M059J (cell line): ENCODE measurements at regions not wholly inside any gene's neighbourhood (a gene's known extent, or its start where the extent isn't known, plus 50 kb on each side); places are given as distances from the start of the nearest gene placed in this dataset.

Source experiments
- DNase-seq: peaks from one replicate; pipeline ENCODE4 v3.0.0-alpha.2; 2012; ENCODE audit warnings: low read depth

DNA sequence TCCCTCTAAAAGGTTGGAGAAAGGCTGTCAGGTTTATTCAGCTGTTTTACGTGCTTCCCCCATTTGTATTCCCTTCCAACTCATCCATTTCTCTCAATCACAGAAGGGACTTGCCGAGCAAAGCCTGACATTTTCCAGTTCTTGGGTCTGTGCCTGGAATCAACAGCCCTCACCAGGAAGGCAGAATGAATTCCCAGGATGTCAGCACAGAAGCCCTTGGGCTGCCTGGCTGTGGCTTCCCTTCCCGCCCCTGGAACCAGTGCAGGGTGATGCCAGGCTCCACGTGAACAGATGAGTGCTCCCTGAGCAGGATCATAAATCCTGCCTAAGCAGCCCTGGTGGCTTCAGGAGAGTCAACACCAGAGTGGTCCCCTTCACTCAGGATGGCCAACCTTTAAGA lies 86.1 kb upstream of the CD83 start:
- DNase-seq, result peak; percentile 73

DNA sequence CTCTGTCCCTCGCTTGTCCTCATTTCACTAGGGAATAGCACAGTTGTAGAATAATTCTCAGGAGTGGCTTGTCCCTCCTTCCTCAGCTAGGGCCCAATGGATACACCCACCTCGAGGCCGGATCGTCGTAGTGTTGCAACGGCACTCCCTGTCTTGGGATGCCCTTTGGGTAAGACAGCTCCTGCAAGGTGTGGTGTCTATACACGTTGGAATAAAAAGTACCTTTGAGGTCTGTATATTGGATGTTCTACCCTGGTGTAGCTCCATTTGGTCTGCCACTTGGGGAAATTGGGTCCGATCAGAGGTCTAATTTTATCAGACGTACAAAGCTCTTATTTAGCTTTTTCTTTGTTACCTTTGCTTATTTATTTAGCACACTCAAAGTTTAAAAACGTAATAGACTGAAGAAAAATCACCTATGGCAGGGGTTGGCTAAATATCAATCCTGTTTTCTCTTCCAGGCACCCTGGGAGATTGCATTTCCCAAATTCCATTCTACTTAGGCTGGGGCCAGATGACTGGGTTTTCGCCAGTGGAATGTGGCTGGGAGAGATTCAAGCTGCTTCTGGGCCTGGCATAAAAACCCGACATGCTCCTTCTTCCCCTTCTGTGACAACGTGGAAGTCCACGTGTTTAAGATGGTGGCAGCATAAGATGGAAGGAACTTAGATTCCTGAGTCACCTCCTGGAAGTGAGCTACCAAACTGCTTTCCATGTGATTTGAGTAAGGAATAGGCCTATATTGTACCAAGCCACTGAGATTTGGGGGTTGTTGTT lies 82.3 kb upstream of the CD83 start:
- peak; percentile 98 for DNase-seq

DNA sequence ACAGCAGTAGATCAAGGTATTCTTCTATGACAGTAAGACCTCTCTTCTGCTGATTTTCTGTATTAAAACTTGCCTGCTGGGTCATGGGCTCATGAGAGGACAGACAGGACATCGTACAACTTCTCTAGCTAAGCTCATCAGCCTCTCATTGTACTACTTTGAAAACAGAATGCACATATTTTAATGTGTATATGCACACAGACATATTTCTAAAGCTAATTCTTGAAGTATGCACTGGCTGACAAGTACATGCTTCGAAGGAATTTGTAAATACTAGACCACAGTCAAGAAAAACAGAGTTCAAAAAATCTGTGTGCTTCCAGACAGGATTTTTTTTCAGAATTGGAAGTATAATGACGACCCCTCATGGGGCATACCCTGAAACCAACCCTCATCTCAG lies 81.7 kb upstream of the CD83 start:
- DNase-seq, result no peak

DNA sequence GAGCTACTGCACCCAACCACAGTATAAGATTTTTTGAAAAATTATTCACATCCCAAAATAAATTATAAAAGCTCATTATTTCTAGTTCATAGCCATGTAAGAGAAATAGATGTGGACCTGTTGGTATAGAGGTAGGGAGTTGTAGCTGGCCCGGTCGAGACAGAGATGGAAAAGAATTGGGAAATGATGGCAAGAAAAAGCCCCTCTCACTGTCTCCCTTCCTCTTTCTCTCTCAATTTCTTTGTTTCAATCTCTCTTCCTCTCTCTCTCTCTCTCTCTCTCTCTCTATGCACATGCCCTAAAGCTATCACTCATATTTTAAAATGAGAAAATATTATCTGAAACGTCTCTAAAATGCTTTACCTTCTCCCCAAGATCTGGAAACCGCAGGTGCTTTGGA lies 80.7 kb upstream of the CD83 start:
- DNase-seq, result no peak

DNA sequence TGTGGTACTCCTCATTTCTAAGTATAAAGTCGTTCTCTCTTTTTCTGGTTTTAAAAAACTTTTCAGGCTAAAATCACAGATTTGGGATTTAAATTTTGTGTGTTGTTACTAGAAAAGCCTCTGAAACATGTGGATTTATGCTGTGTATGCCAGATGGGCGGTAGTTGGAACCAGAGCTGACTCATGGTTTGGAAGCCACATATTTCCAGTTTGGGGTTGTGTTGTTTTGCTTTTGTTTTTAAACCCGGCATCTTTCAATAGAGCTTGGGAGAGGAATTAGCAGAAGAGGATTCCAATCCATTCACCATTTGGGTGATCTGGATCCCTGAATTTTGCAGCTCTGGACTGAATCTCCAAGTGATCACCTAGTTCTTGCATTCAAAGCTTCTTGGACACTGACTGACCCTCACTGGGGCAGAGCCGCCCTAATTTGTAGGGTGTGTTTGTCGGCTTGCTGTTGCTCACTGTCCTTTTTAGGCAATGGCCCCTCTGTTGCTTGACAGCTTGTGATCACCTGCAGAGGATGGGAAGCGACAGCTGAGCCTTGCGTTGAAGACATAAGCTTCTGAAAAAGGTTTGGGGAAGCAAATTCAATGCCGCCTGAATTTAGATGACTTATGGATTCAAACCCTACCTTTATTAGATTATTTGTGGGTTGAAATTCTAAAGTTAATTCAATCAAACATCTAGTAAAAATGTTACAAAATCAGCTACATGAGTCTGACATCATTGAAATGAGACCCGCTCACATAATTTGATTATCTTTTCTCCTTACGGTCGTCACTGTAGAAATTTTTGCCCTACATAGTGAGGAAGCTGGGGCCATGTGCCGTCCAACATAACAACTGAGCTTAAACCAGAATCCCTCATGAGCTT lies 79.9 kb upstream of the CD83 start:
- peak; percentile 91 for DNase-seq

DNA sequence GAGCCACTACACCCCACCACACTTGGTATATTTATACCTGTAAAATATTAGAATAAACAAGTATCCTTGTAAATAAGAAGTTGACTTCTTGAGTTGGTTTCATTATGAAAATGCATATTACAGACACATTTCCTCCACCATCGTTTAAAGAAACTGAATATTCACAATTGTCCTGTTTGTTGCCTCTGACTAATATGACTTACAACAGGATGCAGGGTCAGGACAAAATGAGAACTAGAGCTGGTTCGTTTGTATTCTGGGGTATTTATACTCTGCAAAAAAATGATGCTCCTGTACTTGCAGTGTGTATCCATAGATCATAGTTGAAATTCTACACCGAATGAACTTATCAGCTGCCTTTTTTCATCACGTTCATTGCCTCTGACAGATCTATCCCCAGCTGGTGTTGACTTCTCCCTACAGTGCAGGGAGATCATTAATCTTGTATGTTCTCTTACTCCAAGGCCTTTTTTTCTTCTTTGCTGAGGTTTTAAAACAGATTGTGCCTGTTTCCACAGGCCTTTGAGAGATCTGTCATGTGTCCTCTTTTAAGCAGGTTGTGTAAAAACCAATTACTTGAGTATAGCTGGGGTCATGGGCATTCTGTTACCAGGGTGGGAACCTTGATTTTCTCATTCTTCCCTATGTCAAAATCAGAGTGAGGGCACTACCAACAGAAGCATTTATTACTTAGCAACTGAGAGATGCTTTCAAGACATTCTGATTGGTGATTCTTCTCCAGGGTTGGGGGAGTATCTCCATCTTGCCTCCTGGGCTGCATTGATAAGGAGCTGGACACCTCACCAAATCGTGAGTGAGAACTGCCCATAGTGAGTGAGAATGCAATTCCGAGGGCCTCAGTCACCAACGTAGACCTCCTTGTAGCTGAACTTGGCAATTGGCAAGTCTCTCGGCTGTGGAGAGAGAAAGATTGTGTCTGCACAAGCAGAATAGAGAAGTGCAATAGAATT lies 78.8 kb upstream of the CD83 start:
- no peak for DNase-seq

DNA sequence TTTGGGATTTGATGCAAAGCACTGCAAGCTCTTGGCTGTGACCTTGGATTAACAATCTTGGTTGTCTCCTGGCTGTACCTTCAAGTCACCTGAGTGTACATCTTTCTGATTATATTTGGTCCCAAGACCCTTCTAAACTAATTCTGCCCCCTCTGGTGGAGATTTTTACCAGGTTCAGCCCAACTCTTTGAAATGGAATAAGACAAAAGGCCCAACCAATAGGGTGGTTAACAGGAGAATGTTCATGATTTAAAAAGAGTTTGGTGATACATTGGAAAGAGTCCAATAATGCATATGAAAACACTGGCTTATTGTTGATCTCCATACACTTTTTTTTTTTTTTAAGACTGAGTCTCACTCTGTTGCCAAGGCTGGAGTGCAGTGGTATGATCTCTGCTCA lies 77.5 kb upstream of the CD83 start:
- no peak for DNase-seq

DNA sequence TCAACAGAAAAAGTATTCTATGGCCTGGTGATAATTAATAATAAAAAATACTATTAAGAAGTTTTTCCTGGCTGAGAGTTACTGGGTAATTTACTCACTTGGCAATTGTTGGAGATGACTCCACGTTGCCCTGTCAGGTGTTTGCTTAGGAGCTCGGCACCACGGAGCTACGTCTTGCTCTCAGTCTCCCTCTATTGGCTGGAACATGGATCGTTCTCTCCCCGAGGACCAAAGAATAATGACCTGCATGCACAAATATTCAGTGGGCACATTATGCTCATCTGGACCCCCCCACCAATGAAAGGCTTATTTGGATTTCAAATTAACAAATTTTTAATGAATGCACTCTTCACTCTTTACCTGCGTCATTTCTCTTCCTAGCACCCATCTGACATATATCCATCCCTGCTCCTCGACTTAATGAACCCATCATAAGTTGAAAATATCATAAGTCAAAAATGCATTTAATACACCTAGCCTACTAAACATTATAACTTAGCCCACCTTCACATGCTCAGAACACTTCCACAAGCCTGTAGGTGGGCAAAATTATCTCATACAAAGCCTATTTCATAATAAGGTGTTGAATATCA lies 71.0 kb upstream of the CD83 start:
- DNase-seq, result peak; percentile 70

DNA sequence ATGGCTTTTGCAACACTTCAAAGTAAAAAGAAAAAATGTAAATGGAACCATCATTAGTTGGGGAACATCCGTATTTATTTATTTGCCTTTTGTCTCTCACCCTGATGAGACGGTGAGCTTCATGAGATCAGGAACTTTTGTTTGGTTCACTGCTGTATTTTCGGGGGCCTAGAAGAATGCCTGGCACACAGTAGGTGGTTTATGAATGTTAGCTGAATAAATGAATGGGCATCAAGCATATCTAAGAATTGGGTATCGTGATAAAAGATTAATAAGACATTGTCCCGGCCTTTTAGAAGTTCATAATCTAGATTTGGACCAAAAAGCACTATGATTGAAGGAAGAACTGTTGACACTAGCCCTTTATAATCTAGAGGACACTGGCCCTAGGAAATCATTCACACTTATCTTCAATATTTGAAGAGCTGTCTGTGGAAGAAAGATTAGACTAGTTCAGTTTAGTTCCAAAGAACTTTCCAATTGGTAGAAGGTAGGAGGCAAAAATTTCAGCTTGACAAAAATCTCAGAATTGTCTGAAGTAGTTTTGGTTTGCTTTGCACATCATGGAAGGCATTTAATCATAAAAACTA lies 70.3 kb upstream of the CD83 start:
- no peak for DNase-seq

DNA sequence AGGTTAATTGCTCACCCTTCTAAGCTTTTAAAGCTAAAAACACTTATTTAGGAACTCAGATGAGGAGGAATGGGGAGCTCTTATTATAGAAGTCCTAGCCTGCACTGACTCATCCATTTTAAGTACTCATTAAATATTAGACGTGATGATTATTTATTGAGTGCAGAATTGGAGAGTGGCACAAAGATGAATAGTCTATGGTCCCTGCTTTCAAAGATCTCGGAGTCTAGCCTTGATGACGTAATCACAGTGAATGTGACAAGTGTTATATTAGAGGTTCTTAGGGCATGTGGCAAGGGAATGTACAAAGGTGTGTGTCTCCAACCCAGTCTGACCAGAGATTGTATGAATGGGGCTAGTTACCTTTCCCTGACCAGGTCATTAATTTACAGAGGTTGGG lies 68.7 kb upstream of the CD83 start:
- no peak for DNase-seq

DNA sequence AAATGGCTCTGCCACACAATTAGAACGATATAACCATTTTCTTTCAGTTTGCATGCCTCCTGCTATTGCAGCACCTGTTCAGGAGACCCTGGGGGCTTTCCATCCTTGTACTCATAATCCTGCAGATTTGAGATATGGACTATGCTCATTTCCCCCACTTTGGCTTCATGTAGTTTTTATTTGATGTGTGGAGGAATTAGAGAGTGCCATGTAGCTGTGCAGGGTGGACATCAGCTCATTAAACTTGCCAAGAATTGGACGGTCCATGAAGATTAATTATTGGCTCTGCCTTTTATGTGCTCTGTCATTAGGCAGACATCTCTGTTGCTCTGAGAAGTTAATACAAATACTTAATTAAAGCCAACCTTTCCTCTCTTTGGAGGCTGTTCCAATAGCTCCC lies 66.2 kb upstream of the CD83 start:
- DNase-seq, result no peak

DNA sequence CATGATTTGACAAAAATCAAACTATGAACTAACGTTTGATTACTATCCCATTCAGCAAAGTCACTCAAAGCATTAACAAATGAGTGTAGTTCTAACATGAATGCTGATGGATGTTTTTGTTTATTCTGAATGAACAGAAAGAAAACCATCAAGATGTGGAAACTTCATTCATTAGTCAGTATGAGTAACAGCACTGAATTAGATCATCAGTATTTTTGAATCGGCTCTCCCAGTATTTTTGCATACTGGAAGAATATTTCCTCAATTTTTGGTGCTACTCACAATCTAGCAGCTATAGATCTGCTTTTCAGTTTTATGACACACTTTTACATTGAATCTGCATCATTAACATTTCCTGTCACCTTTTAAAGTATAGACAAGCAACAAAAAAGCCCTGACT lies 63.8 kb upstream of the CD83 start:
- peak; percentile 60 for DNase-seq

DNA sequence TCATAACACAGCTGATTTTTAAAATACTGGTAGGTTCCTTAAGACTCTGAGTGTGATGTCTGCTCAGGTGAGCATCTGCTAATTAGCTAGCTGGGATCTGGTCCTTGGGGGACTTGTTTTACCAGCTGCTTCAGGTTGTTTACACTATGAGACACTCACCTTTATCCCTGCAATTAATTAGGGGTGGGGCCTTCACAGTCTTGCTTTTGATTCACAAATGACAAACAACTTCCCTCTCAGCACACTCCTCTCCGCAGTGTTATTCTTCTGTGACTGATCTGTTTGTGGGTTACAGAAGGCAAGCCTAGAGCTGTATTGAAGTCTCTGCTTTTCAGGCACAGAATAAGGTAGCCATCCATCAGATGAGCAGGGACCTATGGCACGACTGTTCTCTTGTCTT lies 62.0 kb upstream of the CD83 start:
- no peak for DNase-seq

DNA sequence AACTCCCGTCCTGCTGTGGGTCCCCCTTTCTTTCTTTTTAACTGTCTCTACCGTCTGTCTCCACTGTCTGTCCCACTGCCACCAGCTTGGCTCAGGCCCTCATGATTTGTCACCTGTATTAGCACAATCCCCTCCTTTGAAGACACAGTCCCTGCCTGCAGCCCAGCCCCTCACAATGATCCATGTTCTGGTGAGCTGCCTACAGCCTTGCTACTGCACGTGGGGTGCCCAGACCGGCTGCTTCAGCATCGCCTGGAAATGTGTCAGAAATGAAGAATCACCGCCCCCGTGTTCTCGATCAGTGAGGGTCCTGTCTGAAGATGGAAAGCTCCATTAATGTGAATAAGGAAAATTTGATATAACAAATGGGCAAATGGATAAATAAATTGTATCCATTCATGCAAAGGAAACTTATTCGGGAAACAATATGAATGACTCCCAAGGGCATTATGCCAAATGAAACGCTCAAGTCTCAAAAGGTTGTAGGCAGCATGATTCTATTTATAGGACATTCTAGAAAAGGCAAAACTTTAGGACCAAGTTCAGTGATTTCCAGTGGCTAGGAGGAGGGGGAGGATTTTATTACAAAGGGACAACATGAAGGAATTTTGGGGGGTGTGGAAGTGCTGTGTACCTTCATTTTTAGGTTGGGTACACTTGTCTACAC lies 59.4 kb upstream of the CD83 start:
- DNase-seq, result no peak

DNA sequence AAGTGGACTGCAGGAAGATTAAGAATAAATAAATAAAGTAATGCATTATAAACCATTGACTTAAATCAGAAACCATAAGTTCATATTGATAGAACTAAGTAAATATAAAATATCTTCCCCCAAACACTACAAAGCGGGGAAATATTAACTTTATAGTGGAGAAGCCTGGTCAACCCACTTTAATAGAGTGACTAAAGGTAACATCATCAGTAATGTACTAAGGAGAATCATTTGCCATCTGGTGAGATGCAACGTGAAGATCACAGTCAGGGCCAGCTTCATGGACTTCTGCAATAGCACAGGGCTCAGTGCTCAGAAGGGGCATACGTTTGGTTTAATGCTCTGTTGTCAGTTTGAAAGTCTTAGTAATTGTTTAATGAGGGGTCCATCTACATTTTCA lies 58.8 kb upstream of the CD83 start:
- no peak for DNase-seq

DNA sequence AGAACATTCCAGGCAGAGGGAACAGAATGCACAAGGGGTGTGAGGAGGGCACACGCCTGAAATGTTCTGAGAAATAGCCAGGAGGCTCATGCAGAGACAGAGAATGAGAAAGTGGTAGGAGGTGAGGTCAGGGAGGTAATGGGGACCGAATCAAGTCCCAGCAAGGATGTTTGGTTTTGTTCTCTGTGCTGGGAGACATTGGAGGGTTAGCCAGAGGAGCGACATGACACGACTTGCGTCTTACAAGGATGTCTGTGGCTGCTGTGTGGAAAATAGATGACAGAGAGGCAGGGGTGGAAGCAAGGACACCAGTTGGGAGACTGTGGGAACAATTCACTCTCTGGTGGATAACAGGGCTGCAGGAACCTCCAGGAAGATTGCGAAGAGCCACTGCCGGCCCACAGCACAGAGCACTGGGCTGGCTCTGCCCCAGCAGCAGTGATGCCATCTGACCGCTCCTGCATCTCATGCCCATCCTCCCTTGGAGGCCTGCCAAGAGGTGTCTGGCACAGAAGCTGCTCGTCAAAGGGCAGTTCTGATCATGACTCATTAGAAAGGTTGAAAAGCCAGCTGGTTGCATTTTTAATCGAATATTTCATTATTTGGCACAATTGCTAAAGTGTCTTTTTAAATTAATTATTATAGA lies 57.7 kb upstream of the CD83 start:
- peak; percentile 88 for DNase-seq

DNA sequence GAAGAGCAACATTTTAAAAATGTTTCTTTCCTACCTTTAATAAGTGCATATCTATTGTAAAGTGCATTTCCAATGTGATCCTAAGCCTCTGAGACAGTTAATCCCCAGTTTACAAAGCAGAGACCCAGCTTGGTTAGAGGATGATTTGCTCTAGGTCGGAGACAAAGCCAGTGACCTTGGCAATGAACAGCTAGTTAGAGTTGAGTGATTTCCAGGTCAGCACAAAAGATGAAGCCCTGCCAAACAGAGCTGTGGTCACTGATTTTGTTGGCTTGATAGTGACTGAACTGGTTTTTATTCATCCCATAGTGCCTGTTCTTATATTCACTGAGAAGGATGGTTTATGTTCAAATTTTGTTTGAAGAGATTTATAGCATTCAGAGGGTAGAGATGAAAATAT lies 56.6 kb upstream of the CD83 start:
- DNase-seq, result peak; percentile 67

DNA sequence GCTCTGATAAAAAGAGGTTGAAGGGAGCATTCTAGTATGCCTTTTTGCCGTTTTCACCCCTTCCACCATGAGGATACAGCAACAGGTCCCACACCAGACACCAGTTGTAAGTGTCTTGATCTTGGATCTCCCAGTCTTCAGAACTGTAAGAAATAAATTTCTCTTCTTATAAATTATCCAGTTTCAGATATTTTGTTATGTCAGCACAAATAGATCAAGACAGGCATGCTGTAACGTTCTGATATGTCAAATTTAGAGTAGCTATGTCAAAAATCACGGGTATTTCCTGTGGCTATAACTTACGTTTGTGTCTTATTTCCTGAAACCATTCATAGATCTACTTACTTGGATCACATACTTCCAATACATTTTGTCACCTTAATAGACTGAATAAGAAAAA lies 55.9 kb upstream of the CD83 start:
- no peak for DNase-seq

DNA sequence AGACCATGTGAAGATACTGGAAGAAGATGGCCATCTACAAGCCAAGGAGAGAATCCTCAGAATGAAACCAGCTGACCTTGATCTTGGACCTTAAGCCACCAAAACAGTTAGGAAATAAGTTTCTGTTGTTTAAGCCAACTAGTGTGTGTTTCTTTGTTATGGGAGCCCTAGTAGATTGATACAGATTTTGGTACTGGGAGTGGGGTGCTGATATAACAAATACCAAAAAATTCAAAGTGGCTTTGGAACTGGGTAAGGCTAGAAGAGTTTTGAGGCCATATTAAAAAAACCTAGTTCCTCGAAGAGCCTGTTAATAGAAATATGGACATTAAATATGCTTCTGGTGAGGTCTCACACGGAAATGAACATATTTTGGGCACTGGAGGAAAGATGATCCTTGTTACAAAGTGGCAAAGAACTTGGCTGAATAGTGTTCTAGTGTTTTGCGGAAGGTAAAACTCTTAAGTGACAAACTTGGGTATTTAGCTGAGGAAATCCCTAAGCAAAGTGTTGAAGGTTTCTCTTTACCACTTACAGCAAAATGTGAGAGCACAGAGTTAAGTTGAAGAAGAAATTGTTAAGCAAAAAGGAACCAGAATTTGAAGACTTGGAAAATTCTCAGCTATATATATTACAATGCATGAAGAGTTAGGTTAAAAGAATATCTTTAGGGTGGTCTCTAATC lies 55.1 kb upstream of the CD83 start:
- no peak for DNase-seq

DNA sequence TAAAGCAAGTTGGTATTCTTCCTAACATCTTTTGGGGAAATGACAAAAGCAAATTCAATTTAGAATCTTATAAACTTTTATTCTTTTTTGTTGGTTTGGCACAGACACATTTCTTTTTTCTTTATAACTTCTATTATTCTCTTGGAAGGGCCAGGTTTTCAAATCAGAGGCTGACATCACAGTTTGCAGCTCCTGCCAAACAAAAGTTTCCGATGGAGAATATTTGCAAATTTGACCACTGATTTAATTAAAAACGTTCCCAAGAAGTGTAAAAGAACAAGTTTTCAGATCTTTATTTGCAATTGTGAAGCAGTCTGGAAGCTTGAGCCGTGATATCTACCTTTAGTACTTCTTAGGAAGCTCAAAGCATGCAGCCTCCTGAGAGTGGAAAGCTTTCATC lies 53.8 kb upstream of the CD83 start:
- DNase-seq, result no peak
